Nephron progenitor cell (in vitro differentiated cells): ENCODE measurements at regions not wholly inside any gene's neighbourhood (a gene's known extent, or its start where the extent isn't known, plus 50 kb on each side); places are given as distances from the start of the nearest gene placed in this dataset.

ENCODE experiments used
- DNase-seq: peaks from one replicate; pipeline ENCODE4 v3.0.0; 2021
- H3K27ac Mint-ChIP-seq: 2 replicates; pipeline ENCODE4 v1.8.0; 2021; ENCODE audit warnings: mild to moderate bottlenecking, moderate library complexity, mixed read lengths
- H3K27me3 Mint-ChIP-seq: 2 replicates; pipeline ENCODE4 v1.8.0; 2021; ENCODE audit warnings: mild to moderate bottlenecking, low read depth, mixed read lengths; ENCODE audit not compliant: poor library complexity
- H3K36me3 Mint-ChIP-seq: 2 replicates; pipeline ENCODE4 v1.8.0; 2021; ENCODE audit warnings: low read depth, mixed read lengths
- H3K4me1 Mint-ChIP-seq: 2 replicates; pipeline ENCODE4 v1.8.0; 2021; ENCODE audit warnings: mixed read lengths
- H3K4me3 Mint-ChIP-seq: 2 replicates; pipeline ENCODE4 v1.8.0; 2021; ENCODE audit warnings: mild to moderate bottlenecking, moderate library complexity, mixed read lengths
- H3K9me3 Mint-ChIP-seq: 2 replicates; pipeline ENCODE4 v1.8.0; 2021; ENCODE audit warnings: mild to moderate bottlenecking, moderate library complexity, mixed read lengths
- TF ChIP-seq, protein P1 (sequence below): fragments of 200-600 bp; sonication (generic); IDR thresholded peaks from 2 replicates; pipeline ENCODE4 v1.5.0; 2021; ENCODE audit warnings: antibody characterized with exemption

DNA sequence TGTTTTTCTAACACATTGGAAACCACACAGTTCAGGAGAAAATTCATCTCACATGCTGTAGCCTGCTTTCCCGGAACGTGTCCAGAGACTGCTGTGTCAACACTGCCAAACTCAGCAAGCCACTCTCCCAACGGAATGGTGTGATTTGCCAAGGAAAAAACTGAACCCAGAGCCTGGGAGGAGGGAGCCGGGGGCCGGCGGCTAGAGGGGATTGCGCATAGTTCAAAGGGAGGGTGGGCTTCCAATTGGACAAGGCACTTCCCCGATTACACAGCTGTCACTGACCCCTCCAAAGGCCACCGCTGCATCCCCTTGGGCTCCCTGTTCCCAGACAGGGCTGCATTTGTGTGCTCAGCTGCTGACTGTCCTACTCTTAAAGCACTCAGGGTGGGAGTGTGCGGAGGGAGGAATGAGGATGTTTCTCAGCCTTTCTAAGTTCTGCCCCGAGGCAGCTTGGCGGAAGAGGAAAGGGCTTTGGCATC, 256.2 kb downstream of the ZNF621 start:
- H3K27ac Mint-ChIP-seq: peak overlapping the region; percentile 85
- no peaks in the 10 kb centered on the region for H3K36me3 Mint-ChIP-seq
- peak; percentile 46 for DNase-seq
- H3K9me3 Mint-ChIP-seq: no peaks in the 10 kb centered on the region
- H3K27me3 Mint-ChIP-seq: peaks cover 9% of the 10 kb centered on the region
- no peak overlapping the region for H3K4me3 Mint-ChIP-seq
- TF ChIP-seq, protein P1, sequence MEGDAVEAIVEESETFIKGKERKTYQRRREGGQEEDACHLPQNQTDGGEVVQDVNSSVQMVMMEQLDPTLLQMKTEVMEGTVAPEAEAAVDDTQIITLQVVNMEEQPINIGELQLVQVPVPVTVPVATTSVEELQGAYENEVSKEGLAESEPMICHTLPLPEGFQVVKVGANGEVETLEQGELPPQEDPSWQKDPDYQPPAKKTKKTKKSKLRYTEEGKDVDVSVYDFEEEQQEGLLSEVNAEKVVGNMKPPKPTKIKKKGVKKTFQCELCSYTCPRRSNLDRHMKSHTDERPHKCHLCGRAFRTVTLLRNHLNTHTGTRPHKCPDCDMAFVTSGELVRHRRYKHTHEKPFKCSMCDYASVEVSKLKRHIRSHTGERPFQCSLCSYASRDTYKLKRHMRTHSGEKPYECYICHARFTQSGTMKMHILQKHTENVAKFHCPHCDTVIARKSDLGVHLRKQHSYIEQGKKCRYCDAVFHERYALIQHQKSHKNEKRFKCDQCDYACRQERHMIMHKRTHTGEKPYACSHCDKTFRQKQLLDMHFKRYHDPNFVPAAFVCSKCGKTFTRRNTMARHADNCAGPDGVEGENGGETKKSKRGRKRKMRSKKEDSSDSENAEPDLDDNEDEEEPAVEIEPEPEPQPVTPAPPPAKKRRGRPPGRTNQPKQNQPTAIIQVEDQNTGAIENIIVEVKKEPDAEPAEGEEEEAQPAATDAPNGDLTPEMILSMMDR: no peak
- H3K4me1 Mint-ChIP-seq: peaks cover 35% of the 10 kb centered on the region

DNA sequence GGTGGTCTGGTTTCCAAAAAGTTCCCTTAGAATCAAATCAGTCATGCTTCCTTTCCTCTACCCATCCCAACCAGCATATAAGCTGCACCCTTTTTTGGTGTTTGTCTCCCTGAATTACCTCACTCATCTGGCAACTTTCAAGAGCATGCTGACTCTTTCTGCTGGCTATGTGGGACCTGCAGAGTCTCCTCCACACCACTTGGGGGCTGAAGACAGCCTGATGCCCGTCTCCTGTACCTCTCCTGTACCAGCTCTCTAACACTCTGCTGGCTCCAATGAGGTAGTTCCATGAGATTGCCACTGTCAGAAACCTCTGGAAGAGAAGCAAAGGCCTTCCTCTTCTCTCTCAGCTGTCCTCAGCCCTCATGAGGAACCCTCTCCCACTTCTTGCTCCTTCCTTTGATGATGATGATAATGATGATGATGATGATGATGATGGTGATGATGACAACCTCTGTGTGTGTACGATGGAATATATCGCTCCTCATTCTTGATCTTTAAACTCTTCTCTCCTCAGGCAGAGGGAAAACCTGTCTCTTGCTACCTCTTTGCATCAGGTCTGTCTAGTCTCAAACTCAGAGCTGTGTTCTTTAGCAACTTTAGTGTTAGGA, 257.5 kb downstream of the ZNF621 start:
- peaks cover 6% of the 10 kb centered on the region for H3K27me3 Mint-ChIP-seq
- no peak overlapping the region for H3K4me3 Mint-ChIP-seq
- DNase-seq: no peak
- peaks cover 6% of the 10 kb centered on the region for H3K9me3 Mint-ChIP-seq
- no peaks in the 10 kb centered on the region for H3K36me3 Mint-ChIP-seq
- peaks cover 35% of the 10 kb centered on the region for H3K4me1 Mint-ChIP-seq
- TF ChIP-seq, protein P1: no peak
- H3K27ac Mint-ChIP-seq: no peak overlapping the region

DNA sequence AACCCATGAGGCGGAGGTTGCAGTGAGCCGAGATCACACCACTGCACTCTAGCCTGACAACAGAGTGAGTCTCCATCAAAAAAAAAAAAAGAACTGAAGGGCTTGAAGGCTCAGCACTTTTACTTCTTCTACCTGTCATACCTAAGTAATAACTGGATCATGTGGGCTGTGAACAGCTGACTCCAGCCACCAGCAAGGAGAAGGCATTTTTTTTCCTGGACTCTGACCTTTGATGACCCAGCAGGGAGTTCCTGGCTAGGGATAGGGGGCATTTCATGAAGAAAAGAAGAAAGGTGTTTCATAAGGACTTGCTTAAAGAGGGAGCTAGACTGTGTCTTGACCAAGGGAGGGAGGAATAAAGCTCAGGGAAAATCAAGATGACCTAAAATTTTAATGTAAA, 266.0 kb downstream of the ZNF621 start:
- Mint-ChIP-seq H3K9me3 (peaks cover 15% of the 10 kb centered on the region), H3K4me3 (no peak overlapping the region), H3K36me3 (no peaks in the 10 kb centered on the region), H3K27ac (no peak overlapping the region), H3K27me3 (peaks cover 22% of the 10 kb centered on the region), H3K4me1 (no peaks in the 10 kb centered on the region)
- no peak for DNase-seq
- TF ChIP-seq, protein P1: no peak

DNA sequence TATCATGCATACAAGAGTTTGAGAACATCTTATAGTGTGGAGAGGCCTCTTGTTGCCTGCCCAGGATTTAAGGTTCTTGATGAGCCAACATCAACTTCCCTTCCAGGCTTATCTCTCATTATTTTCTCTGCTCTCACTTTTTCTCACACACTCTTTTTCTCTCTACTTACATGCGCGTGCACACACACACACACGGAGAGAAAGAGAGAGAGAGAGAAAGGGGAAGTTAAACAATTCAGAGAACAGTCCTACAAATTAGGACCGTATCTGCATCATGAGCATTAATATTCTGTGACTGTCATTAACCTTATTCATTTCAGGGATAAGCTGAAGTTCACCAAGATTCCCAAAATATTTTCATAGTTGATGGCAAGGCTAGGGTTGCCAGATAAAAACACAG, 269.0 kb downstream of the ZNF621 start:
- H3K36me3 Mint-ChIP-seq: no peaks in the 10 kb centered on the region
- H3K4me1 Mint-ChIP-seq: no peaks in the 10 kb centered on the region
- TF ChIP-seq, protein P1: no peak
- H3K9me3 Mint-ChIP-seq: peaks cover 6% of the 10 kb centered on the region
- H3K27ac Mint-ChIP-seq: no peak overlapping the region
- DNase-seq: no peak
- no peak overlapping the region for H3K4me3 Mint-ChIP-seq
- H3K27me3 Mint-ChIP-seq: peaks cover 18% of the 10 kb centered on the region

DNA sequence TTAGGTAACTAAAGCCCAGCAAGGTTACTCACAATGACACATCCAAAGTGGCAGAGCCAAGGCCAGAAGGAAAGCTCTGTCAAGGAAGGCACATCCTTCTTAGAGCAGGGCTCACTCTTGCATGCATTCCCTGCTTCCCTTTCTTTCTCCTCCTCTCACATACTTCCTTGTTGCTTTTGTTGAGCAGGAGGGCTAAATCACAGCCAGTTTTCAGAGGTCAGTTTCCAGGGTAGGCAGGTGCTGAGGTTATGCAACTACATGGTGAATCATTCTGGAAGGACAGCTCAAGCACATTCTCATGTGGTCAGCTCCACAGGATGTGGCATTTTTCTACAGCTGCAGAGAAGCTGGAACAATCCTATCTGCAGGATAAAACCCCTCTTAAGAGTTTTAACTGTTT, 275.6 kb downstream of the ZNF621 start:
- H3K27ac Mint-ChIP-seq: no peak overlapping the region
- DNase-seq: no peak
- TF ChIP-seq, protein P1: no peak
- H3K4me1 Mint-ChIP-seq: peaks cover 5% of the 10 kb centered on the region
- no peak overlapping the region for H3K4me3 Mint-ChIP-seq
- no peaks in the 10 kb centered on the region for H3K36me3 Mint-ChIP-seq
- H3K9me3 Mint-ChIP-seq: peaks cover 15% of the 10 kb centered on the region
- H3K27me3 Mint-ChIP-seq: peaks cover under 1% of the 10 kb centered on the region

DNA sequence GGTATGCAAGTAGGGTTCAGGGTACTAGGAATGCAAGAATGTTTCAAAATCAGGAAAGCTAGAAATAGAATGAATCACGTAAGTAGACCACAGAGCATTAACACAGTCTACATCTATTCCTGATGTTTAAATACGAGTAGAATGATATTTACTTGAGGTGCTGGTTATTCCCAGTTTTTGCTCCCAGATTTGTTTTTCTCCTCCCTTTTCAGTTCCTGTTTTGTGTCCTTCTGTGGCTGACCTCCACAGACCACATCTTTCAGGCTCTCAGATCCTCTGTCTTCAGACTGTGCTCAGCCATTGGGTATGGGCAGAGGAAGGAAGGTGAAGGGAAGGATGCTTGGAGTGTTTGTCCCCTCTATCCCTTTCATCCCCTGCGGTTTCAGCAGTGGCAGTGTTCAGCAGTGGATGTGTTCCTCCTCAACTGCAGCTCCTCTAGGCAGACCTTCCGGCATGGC, 276.6 kb downstream of the ZNF621 start:
- Mint-ChIP-seq H3K36me3 (no peaks in the 10 kb centered on the region), H3K27me3 (no peaks in the 10 kb centered on the region), H3K9me3 (peaks cover 15% of the 10 kb centered on the region), H3K27ac (no peak overlapping the region), H3K4me1 (peaks cover 5% of the 10 kb centered on the region), H3K4me3 (no peak overlapping the region)
- TF ChIP-seq, protein P1: no peak
- no peak for DNase-seq
